ENCODE measurements at regions not wholly inside any gene's neighbourhood (a gene's known extent, or its start where the extent isn't known, plus 50 kb on each side); places are given as distances from the start of the nearest gene placed in this dataset.
A peak's percentile ranks its signal among the peaks of the same experiment; 100 is the strongest.

- H3K4me1 ChIP-seq, result no peaks in the 10 kb centered on the region
- peak overlapping the region in 3 of 4 donors; percentile 25 to 65 (median 51) for H3K4me3 ChIP-seq
- TF ChIP-seq CTCF (IDR thresholded peaks at IDR 0.05 in 4 of 5, conservative IDR thresholded peaks at IDR 0.05 in 1 of 5) (no peak), POLR2A (IDR thresholded peaks at IDR 0.05) (no peak)
- H3K27me3 ChIP-seq, result no peaks in the 10 kb centered on the region
- peak; percentile 63 to 64 for ATAC-seq
- in situ Hi-C loops (cut with MboI; ENCODE audit: low sequenced_read_pairs in 4 of 4) (no loop called here), intact Hi-C loops (cut with DNase I; ENCODE audit: low total_unique reads) (no loop called here)
- peak overlapping the region in 2 of 4 donors; percentile 71 to 87 for H3K27ac ChIP-seq
- H3K36me3 ChIP-seq, result no peaks in the 10 kb centered on the region
- DNase-seq, result peak in 1 of 2 donors; percentile 52
- no peaks in the 10 kb centered on the region for H3K9me3 ChIP-seq
Measured at GRCh38 chr10:130300608-130301020, 164.4 kb downstream of the GLRX3 start.

DNA sequence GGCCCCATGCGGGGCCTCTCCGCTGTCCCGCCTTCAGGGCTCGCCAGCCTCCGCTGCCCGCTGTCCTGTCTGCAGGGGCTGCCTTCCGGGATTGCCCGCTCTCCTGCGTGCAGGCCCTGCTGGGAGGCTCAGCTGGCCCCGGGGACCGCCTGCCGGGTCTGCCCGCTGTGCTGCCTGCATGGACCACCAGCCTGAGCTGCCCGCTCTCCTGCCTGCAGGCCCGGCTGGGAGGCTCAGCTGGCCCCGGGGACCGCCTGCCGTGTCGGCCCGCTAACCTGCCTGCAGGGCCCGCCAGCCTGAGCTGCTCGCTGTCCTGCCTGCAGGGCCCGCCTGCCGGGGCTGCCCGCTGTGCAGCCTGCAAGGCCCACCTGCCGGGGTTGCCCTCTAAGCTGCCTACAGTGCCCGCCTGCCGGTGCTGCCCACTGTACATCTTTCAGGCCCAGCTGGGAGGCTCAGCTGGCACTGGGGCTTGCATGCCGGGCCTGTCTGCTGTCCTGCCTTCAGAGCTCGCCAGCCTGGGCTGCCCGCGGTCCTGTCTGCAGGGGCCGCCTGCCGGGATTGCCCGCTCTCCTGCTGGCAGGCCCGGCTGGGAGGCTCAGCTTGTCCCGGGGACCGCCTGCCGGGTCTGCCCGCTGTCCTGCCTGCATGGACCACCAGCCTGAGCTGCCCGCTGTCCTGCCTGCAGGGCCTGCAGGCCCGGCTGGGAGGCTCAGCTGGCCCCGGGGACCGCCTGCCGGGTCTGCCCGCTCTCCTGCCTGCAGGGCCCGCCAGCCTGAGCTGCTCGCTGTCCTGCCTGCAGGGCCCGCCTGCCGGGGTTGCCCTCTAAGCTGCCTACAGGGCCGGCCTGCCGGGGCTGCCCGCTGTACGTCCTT lies 165.1 kb downstream of the GLRX3 start:
- Histone ChIP-seq H3K9me3 (no peaks in the 10 kb centered on the region), H3K27me3 (no peaks in the 10 kb centered on the region), H3K4me3 (peak overlapping the region in 3 of 4 donors; percentile 25 to 65 (median 51)), H3K36me3 (no peaks in the 10 kb centered on the region), H3K27ac (peak overlapping the region in 2 of 4 donors; percentile 71 to 87), H3K4me1 (no peaks in the 10 kb centered on the region)
- intact Hi-C loops (cut with DNase I; ENCODE audit: low total_unique reads), result no loop called here
- ATAC-seq, result peak; percentile 55 to 77
- in situ Hi-C loops (cut with MboI; ENCODE audit: low sequenced_read_pairs in 4 of 4), result no loop called here
- DNase-seq, result peak; percentile 11 to 62
- TF ChIP-seq POLR2A (IDR thresholded peaks at IDR 0.05) (no peak), CTCF (IDR thresholded peaks at IDR 0.05 in 4 of 5, conservative IDR thresholded peaks at IDR 0.05 in 1 of 5) (no peak)

GRCh38 chr10:130326954-130327353 lies 190.8 kb downstream of the GLRX3 start:
- Histone ChIP-seq H3K27ac (no peak overlapping the region), H3K9me3 (no peaks in the 10 kb centered on the region), H3K27me3 (no peaks in the 10 kb centered on the region), H3K4me3 (no peak overlapping the region), H3K36me3 (no peaks in the 10 kb centered on the region), H3K4me1 (no peaks in the 10 kb centered on the region)
- DNase-seq (no peak), ATAC-seq (no peak)
- intact Hi-C loops (cut with DNase I; ENCODE audit: low total_unique reads) (no loop called here), in situ Hi-C loops (cut with MboI; ENCODE audit: low sequenced_read_pairs in 4 of 4) (no loop called here)
- no peak for TF ChIP-seq CTCF (IDR thresholded peaks at IDR 0.05 in 4 of 5, conservative IDR thresholded peaks at IDR 0.05 in 1 of 5)
- no peak for TF ChIP-seq POLR2A (IDR thresholded peaks at IDR 0.05)

- ATAC-seq, result no peak
- intact Hi-C loops (cut with DNase I; ENCODE audit: low total_unique reads), result no loop called here
Measured at GRCh38 chr10:130329792-130330191, 193.6 kb downstream of the GLRX3 start.

More at GRCh38 chr10:130329792-130330191, 193.6 kb downstream of the GLRX3 start:
- Histone ChIP-seq H3K4me3 (no peak overlapping the region), H3K36me3 (no peaks in the 10 kb centered on the region), H3K27me3 (no peaks in the 10 kb centered on the region), H3K9me3 (no peaks in the 10 kb centered on the region), H3K27ac (no peak overlapping the region), H3K4me1 (no peaks in the 10 kb centered on the region)
- in situ Hi-C loops (cut with MboI; ENCODE audit: low sequenced_read_pairs in 4 of 4), result no loop called here
- no peak for DNase-seq
- TF ChIP-seq CTCF (IDR thresholded peaks at IDR 0.05 in 4 of 5, conservative IDR thresholded peaks at IDR 0.05 in 1 of 5) (no peak), POLR2A (IDR thresholded peaks at IDR 0.05) (no peak)
